ENCODE measurements at regions not wholly inside any gene's neighbourhood (a gene's known extent, or its start where the extent isn't known, plus 50 kb on each side); places are given as distances from the start of the nearest gene placed in this dataset.

- no peak for TF ChIP-seq ARNT (IDR thresholded peaks at IDR 0.05)
- TF ChIP-seq L3MBTL2 (conservative IDR thresholded peaks at IDR 0.05): no peak
- no peak for TF ChIP-seq SP1 (IDR thresholded peaks at IDR 0.05)
- no peak for TF ChIP-seq FOXM1 (IDR thresholded peaks at IDR 0.05; ENCODE audit: borderline replicate concordance)
- no peak for TF ChIP-seq PKNOX1 (IDR thresholded peaks at IDR 0.05)
- TF ChIP-seq TARDBP (IDR thresholded peaks at IDR 0.05): no peak
These were observed 1088.3 kb upstream of the SORCS1 start for GRCh38 chr10:108252771-108253170.

All from HEK293T (cell line).